Esophagus (tissue), 2 donors: ENCODE measurements at regions not wholly inside any gene's neighbourhood (a gene's known extent, or its start where the extent isn't known, plus 50 kb on each side); places are given as distances from the start of the nearest gene placed in this dataset.

Experiments used
- H3K27ac ChIP-seq, 2 donors: one replicate each; pipeline ENCODE4 v1.5.1; 2013; ENCODE audit warnings: low read depth in 2 of 2, mild to moderate bottlenecking in 2 of 2, inconsistent platforms in 1 of 2, low read length in 1 of 2, moderate library complexity in 1 of 2
- H3K27me3 ChIP-seq, 2 donors: one replicate each; pipeline ENCODE4 v1.6.1; 2013; ENCODE audit warnings: low read length in 2 of 2, control low read depth in 1 of 2, mild to moderate bottlenecking in 1 of 2; ENCODE audit not compliant: insufficient read depth in 2 of 2, control insufficient read depth in 1 of 2
- H3K36me3 ChIP-seq, 2 donors: one replicate each; pipeline ENCODE4 v1.6.1; 2013; ENCODE audit warnings: low read length in 1 of 2; ENCODE audit not compliant: control insufficient read depth in 2 of 2, insufficient read depth in 2 of 2
- H3K4me1 ChIP-seq, 2 donors: one replicate each; pipeline ENCODE4 v1.6.1; 2013; ENCODE audit warnings: low read length in 1 of 2; ENCODE audit not compliant: control insufficient read depth in 2 of 2, insufficient read depth in 2 of 2
- H3K4me3 ChIP-seq, 2 donors: one replicate each; pipeline ENCODE4 v1.5.1; 2013; ENCODE audit warnings: low read length in 2 of 2, mild to moderate bottlenecking in 2 of 2, low read depth in 1 of 2, moderate library complexity in 1 of 2
- H3K9me3 ChIP-seq, 2 donors: one replicate each; pipeline ENCODE4 v1.6.1; 2013; ENCODE audit warnings: mild to moderate bottlenecking in 2 of 2, low read depth in 1 of 2, low read length in 1 of 2, moderate library complexity in 1 of 2; ENCODE audit not compliant: control insufficient read depth in 2 of 2, insufficient read depth in 1 of 2
- WGBS, 2 donors: extraction: QIAGEN DNeasy Blood & Tissue Kit; methylation state at CpG; one replicate each; pipeline ENCODE4 v1.1.7; 2013; 5-methylcytosine and 5-hydroxymethylcytosine counted together
- donor health status: healthy with polysubstance abuse.
- donor health status: Bipolar disorder and iron deficiency.

DNA sequence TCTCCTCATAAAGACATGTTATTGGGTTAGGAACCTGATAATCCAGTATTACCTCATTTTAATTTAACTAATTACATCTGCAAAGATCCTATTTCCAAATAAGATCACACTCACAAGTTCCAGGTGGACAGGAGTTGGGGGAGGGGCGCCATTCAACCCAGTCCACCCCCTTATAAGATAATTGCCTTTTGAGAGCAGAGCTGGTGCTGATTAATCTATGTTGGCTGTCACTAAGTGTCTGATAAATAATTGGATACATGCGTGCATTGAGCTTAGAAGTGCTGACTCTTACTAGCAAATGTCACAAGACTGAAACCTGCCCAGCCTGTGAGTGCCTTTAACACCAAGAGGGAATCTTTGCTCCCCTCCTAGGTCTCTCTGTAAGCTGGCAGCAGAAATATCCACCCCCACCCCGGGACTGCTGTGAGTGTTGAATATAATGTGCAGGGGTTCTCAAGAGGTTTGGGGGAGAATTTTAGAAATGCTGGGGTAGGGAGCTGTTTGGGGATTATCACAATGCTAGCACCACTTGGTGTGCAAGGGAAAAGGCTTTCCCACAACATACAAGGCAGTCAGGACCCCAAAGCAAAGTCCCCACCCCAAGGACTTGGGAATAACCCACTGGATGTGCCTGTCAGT is 87.5 kb downstream of the ANKRD60 start:
- Histone ChIP-seq H3K4me1 (no peaks in the 10 kb centered on the region), H3K36me3 (no peaks in the 10 kb centered on the region), H3K4me3 (no peak overlapping the region), H3K9me3 (no peaks in the 10 kb centered on the region), H3K27ac (no peak overlapping the region), H3K27me3 (no peaks in the 10 kb centered on the region)
- 61 to 72% methylated on average over 3 of the region's 3 CpGs for WGBS, 2 donors

- 79 to 85% methylated on average over 19 of the region's 19 CpGs for WGBS, 2 donors
- Histone ChIP-seq H3K36me3 (no peaks in the 10 kb centered on the region), H3K27me3 (no peaks in the 10 kb centered on the region), H3K4me1 (peaks cover 2 to 3% of the 10 kb centered on the region in 2 donors), H3K4me3 (no peak overlapping the region), H3K9me3 (no peaks in the 10 kb centered on the region), H3K27ac (no peak overlapping the region)
Observed at GRCh38 chr20:58139849-58140786, 88.3 kb downstream of the ANKRD60 start.

DNA sequence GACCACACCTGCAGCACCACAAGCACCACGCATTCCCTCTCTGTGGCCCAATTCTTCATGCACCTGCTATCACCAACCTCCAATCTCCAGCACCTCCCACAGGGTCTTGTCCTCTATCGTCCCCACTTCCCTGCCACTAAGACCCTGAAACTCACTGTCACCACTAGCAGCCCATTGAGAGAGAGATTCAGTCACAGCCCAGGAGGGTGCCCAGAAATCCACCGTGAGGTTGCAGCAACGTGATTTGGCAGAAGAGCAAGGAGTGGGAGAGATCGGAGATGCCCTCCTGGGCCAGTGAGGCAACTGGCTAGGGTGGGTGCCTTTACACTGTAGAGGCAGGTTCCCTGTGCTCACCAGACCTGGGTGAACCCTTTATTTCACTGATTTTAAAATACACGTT is 90.1 kb downstream of the ANKRD60 start:
- Histone ChIP-seq H3K9me3 (no peaks in the 10 kb centered on the region), H3K27me3 (no peaks in the 10 kb centered on the region), H3K4me1 (peaks cover 2 to 3% of the 10 kb centered on the region in 2 donors), H3K27ac (no peak overlapping the region), H3K36me3 (no peaks in the 10 kb centered on the region), H3K4me3 (no peak overlapping the region)
- WGBS, 2 donors = 81 to 84% methylated on average over 6 of the region's 6 CpGs

GRCh38 chr20:58137651-58138265 is 90.7 kb downstream of the ANKRD60 start:
- no peaks in the 10 kb centered on the region for H3K9me3 ChIP-seq
- no peaks in the 10 kb centered on the region for H3K36me3 ChIP-seq
- H3K4me1 ChIP-seq = peaks cover 2 to 3% of the 10 kb centered on the region in 2 donors
- no peak overlapping the region for H3K4me3 ChIP-seq
- WGBS, 2 donors = 89 to 95% methylated on average over 9 of the region's 9 CpGs
- H3K27ac ChIP-seq = no peak overlapping the region
- no peaks in the 10 kb centered on the region for H3K27me3 ChIP-seq

DNA sequence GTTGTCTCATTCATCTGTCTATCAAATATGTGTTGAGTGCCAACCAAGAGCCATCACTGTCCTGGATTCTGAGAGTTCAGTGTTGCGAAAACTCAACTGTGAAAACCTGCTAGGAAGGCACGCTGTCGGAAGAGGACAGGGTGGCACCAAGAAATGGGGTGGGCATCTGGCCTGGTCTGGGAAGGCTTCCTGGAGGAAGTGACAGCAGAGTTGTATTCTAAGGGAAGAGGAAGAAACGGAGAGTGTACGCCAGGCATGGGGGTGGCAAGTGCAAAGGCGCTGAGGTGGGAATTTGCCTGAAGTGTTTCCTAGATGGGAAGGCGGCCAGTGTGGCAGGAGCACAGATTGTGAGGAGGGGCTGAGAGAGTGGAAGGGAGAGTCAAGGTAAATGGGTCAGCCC is 91.2 kb downstream of the ANKRD60 start:
- no peak overlapping the region for H3K4me3 ChIP-seq
- no peak overlapping the region for H3K27ac ChIP-seq
- H3K36me3 ChIP-seq = no peaks in the 10 kb centered on the region
- 95 to 96% methylated on average over 7 of the region's 7 CpGs for WGBS, 2 donors
- H3K9me3 ChIP-seq = no peaks in the 10 kb centered on the region
- H3K4me1 ChIP-seq = peaks cover 2 to 3% of the 10 kb centered on the region in 2 donors
- no peaks in the 10 kb centered on the region for H3K27me3 ChIP-seq

- no peaks in the 10 kb centered on the region for H3K27me3 ChIP-seq
- 20 to 55% methylated on average over 5 of the region's 5 CpGs for WGBS, 2 donors
- no peaks in the 10 kb centered on the region for H3K9me3 ChIP-seq
- H3K4me1 ChIP-seq = peaks cover 2 to 3% of the 10 kb centered on the region in 2 donors
- no peaks in the 10 kb centered on the region for H3K36me3 ChIP-seq
- no peak overlapping the region for H3K4me3 ChIP-seq
- H3K27ac ChIP-seq = no peak overlapping the region
Observed at GRCh38 chr20:58136149-58136484, 92.3 kb downstream of the ANKRD60 start.

- 12 to 18% methylated on average over 16 of the region's 16 CpGs for WGBS, 2 donors
Observed at GRCh38 chr20:58135441-58136148, 92.9 kb downstream of the ANKRD60 start.

GRCh38 chr20:58133020-58133808 is 95.2 kb downstream of the ANKRD60 start:
- no peaks in the 10 kb centered on the region for H3K36me3 ChIP-seq
- H3K4me3 ChIP-seq = no peak overlapping the region
- no peaks in the 10 kb centered on the region for H3K9me3 ChIP-seq
- H3K27me3 ChIP-seq = peaks cover 0 to 4% of the 10 kb centered on the region in 2 donors
- no peak overlapping the region for H3K27ac ChIP-seq
- H3K4me1 ChIP-seq = peaks cover 2 to 3% of the 10 kb centered on the region in 2 donors
- WGBS, 2 donors = 72 to 74% methylated on average over 9 of the region's 9 CpGs

More at GRCh38 chr20:58135441-58136148, 92.9 kb downstream of the ANKRD60 start:
- Histone ChIP-seq H3K9me3 (no peaks in the 10 kb centered on the region), H3K36me3 (no peaks in the 10 kb centered on the region), H3K27me3 (peaks cover 0 to 2% of the 10 kb centered on the region in 2 donors), H3K4me1 (peaks cover 2 to 3% of the 10 kb centered on the region in 2 donors), H3K27ac (no peak overlapping the region), H3K4me3 (no peak overlapping the region)
